H9 (cell line): ENCODE measurements at regions not wholly inside any gene's neighbourhood (a gene's known extent, or its start where the extent isn't known, plus 50 kb on each side); places are given as distances from the start of the nearest gene placed in this dataset.

Experiments
- DNase-seq: peaks from one replicate; pipeline ENCODE4 v3.0.0-alpha.2; 2017
- H2AFZ ChIP-seq: one replicate; pipeline ENCODE4 v1.6.1; 2013; ENCODE audit warnings: mild to moderate bottlenecking, low read length, control low read depth, moderate library complexity
- H2AK5ac ChIP-seq: 2 replicates; pipeline ENCODE4 v1.6.1; 2013; ENCODE audit warnings: low read length, control low read depth, mixed read lengths; ENCODE audit not compliant: insufficient read length
- H2BK120ac ChIP-seq: one replicate; pipeline ENCODE4 v1.6.1; 2013; ENCODE audit warnings: low read depth, mild to moderate bottlenecking, low read length, control low read depth, inconsistent platforms; ENCODE audit not compliant: poor library complexity, severe bottlenecking
- H2BK12ac ChIP-seq: 2 replicates; pipeline ENCODE4 v1.6.1; 2013; ENCODE audit warnings: low read length, control low read depth, mixed read lengths, low read depth; ENCODE audit not compliant: insufficient read length
- H2BK15ac ChIP-seq: 2 replicates; pipeline ENCODE4 v1.6.1; 2013; ENCODE audit warnings: low read depth, low read length, control low read depth
- H2BK20ac ChIP-seq: one replicate; pipeline ENCODE4 v1.6.1; 2013; ENCODE audit warnings: low read depth, mild to moderate bottlenecking, low read length, control low read depth, inconsistent platforms; ENCODE audit not compliant: poor library complexity, severe bottlenecking
- H2BK5ac ChIP-seq: 2 replicates; pipeline ENCODE4 v1.6.1; 2013; ENCODE audit warnings: low read length, control low read depth, mixed read lengths; ENCODE audit not compliant: insufficient read length
- H3K14ac ChIP-seq: 2 replicates; pipeline ENCODE4 v1.6.1; 2013; ENCODE audit warnings: low read length, control low read depth; ENCODE audit not compliant: insufficient read depth
- H3K18ac ChIP-seq: 2 replicates; pipeline ENCODE4 v1.6.1; 2013; ENCODE audit warnings: low read depth, mild to moderate bottlenecking, mixed read lengths, low read length, control low read depth; ENCODE audit not compliant: insufficient read length
- H3K23ac ChIP-seq: 2 replicates; pipeline ENCODE4 v1.6.1; 2013; ENCODE audit warnings: low read length, control low read depth, mixed read lengths, low read depth; ENCODE audit not compliant: insufficient read length
- H3K23me2 ChIP-seq: 2 replicates; pipeline ENCODE4 v1.6.1; 2013; ENCODE audit warnings: low read depth, mild to moderate bottlenecking, mixed read lengths, low read length, control low read depth; ENCODE audit not compliant: insufficient read length, poor library complexity, severe bottlenecking
- H3K27ac ChIP-seq: 2 replicates; pipeline ENCODE4 v1.5.1; 2013; ENCODE audit warnings: low read length, control low read depth, mixed read lengths, low read depth; ENCODE audit not compliant: insufficient read length
- H3K27me3 ChIP-seq: 2 replicates; pipeline ENCODE4 v1.6.1; 2013; ENCODE audit warnings: low read length, control low read depth, inconsistent platforms; ENCODE audit not compliant: insufficient read depth
- H3K4ac ChIP-seq: 2 replicates; pipeline ENCODE4 v1.6.1; 2013; ENCODE audit warnings: low read depth, mild to moderate bottlenecking, control low read depth, inconsistent platforms, low read length, moderate library complexity
- H3K4me1 ChIP-seq: 2 replicates; pipeline ENCODE4 v1.6.1; 2013; ENCODE audit warnings: low read length, control low read depth, inconsistent platforms; ENCODE audit not compliant: insufficient read depth
- H3K4me2 ChIP-seq: 2 replicates; pipeline ENCODE4 v1.6.1; 2013; ENCODE audit warnings: low read length, control low read depth, mixed read lengths; ENCODE audit not compliant: insufficient read length, insufficient read depth
- H3K56ac ChIP-seq: 2 replicates; pipeline ENCODE4 v1.6.1; 2013; ENCODE audit warnings: low read depth, mild to moderate bottlenecking, mixed read lengths, low read length, control low read depth; ENCODE audit not compliant: insufficient read length
- H3K79me1 ChIP-seq: 2 replicates; pipeline ENCODE4 v1.6.1; 2013; ENCODE audit warnings: low read depth, mild to moderate bottlenecking, moderate library complexity, low read length, control low read depth, inconsistent platforms; ENCODE audit not compliant: insufficient read depth, poor library complexity, severe bottlenecking
- H3K79me2 ChIP-seq: 2 replicates; pipeline ENCODE4 v1.6.1; 2013; ENCODE audit warnings: low read length, control low read depth, inconsistent platforms; ENCODE audit not compliant: insufficient read depth
- H3K9ac ChIP-seq: 2 replicates; pipeline ENCODE4 v1.6.1; 2013; ENCODE audit warnings: low read length, control low read depth, mixed read lengths; ENCODE audit not compliant: insufficient read length; ENCODE audit errors: extremely low read depth
- H3K9me3 ChIP-seq: one replicate; pipeline ENCODE4 v1.6.1; 2013; ENCODE audit warnings: low read depth, low read length, inconsistent platforms; ENCODE audit not compliant: control insufficient read depth
- H3T11ph ChIP-seq: one replicate; pipeline ENCODE4 v1.6.1; 2013; ENCODE audit warnings: mild to moderate bottlenecking, low read length, control low read depth, inconsistent platforms
- H4K20me1 ChIP-seq: one replicate; pipeline ENCODE4 v1.6.1; 2013; ENCODE audit not compliant: control insufficient read depth, insufficient read length, insufficient read depth
- H4K5ac ChIP-seq: 2 replicates; pipeline ENCODE4 v1.6.1; 2013; ENCODE audit warnings: low read depth, mild to moderate bottlenecking, mixed read lengths, low read length, control low read depth; ENCODE audit not compliant: insufficient read length
- H4K8ac ChIP-seq: replicated peaks from 2 replicates; pipeline ENCODE4 v1.6.1; 2013; ENCODE audit warnings: low read length, control low read depth, mixed read lengths, low read depth; ENCODE audit not compliant: insufficient read length
- H4K91ac ChIP-seq: 2 replicates; pipeline ENCODE4 v1.6.1; 2013; ENCODE audit warnings: low read depth, mild to moderate bottlenecking, moderate library complexity, mixed read lengths, low read length, control low read depth; ENCODE audit not compliant: insufficient read length
- H3K27ac Mint-ChIP-seq, 3 experiments: 2 replicates in 2 of 3; 3 replicates in 1 of 3; pipeline ENCODE4 v1.8.0; 2020 to 2021; ENCODE audit warnings: mixed read lengths in 3 of 3, mild to moderate bottlenecking in 1 of 3, moderate library complexity in 1 of 3
- H3K27me3 Mint-ChIP-seq: 2 replicates; pipeline ENCODE4 v1.8.0; 2021; ENCODE audit warnings: low read depth, mild to moderate bottlenecking, moderate library complexity, mixed read lengths
- H3K36me3 Mint-ChIP-seq, 3 experiments: 2 replicates in 2 of 3; 3 replicates in 1 of 3; pipeline ENCODE4 v1.8.0; 2020 to 2021; ENCODE audit warnings: low read depth in 3 of 3, mixed read lengths in 3 of 3; ENCODE audit not compliant: insufficient read depth in 1 of 3
- H3K4me1 Mint-ChIP-seq, 2 experiments: 2 replicates each; pipeline ENCODE4 v1.8.0; 2020; ENCODE audit warnings: mixed read lengths in 2 of 2
- H3K4me3 Mint-ChIP-seq, 2 experiments: 2 replicates in 1 of 2; 3 replicates in 1 of 2; pipeline ENCODE4 v1.8.0; 2020 to 2021; ENCODE audit warnings: mild to moderate bottlenecking in 2 of 2, mixed read lengths in 2 of 2, moderate library complexity in 1 of 2
- H3K9me3 Mint-ChIP-seq, 2 experiments: 2 replicates in 1 of 2; 3 replicates in 1 of 2; pipeline ENCODE4 v1.8.0; 2020; ENCODE audit warnings: mild to moderate bottlenecking in 2 of 2, mixed read lengths in 2 of 2, moderate library complexity in 1 of 2
- WGBS: extraction: QIAGEN DNeasy Blood & Tissue Kit; methylation state at CpG from one replicate; pipeline ENCODE4 v1.1.7; 2013; ENCODE audit warnings: missing lambda C conversion rate, low lambda C conversion rate, mixed read lengths; ENCODE audit not compliant: insufficient read length; ENCODE audit errors: extremely low coverage; 5-methylcytosine and 5-hydroxymethylcytosine counted together
- TF ChIP-seq, protein P1 (sequence below): fragments of 200-600 bp; sonication (generic); conservative IDR thresholded peaks from 3 replicates; pipeline ENCODE4 v1.8.0; 2021; ENCODE audit warnings: antibody characterized with exemption, mild to moderate bottlenecking

DNA sequence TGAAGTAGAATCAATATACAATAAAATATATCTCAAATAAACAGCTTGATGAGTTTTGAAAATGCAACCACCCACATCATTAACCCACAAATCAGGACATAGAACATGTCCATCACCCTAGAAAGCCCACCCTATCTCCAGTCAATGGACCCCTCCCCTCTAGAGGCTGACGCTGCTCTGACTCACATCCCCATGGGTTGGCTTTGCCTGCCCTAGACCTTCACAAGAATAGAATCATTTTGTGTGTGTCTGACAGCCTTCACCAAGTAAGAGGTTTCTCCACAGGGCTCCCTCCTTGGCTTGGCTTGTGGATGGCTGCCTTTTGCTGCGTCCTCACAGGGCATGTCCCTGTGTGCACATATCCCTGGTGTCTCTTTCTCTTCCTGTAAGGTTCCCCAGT is 250.2 kb upstream of the RTL1 start:
- TF ChIP-seq, protein P1, sequence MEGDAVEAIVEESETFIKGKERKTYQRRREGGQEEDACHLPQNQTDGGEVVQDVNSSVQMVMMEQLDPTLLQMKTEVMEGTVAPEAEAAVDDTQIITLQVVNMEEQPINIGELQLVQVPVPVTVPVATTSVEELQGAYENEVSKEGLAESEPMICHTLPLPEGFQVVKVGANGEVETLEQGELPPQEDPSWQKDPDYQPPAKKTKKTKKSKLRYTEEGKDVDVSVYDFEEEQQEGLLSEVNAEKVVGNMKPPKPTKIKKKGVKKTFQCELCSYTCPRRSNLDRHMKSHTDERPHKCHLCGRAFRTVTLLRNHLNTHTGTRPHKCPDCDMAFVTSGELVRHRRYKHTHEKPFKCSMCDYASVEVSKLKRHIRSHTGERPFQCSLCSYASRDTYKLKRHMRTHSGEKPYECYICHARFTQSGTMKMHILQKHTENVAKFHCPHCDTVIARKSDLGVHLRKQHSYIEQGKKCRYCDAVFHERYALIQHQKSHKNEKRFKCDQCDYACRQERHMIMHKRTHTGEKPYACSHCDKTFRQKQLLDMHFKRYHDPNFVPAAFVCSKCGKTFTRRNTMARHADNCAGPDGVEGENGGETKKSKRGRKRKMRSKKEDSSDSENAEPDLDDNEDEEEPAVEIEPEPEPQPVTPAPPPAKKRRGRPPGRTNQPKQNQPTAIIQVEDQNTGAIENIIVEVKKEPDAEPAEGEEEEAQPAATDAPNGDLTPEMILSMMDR, result no peak
- no CpG with 5 or more reads among the region's 2 CpGs for WGBS
- Mint-ChIP-seq H3K4me1 (peaks cover 11 to 29% of the 10 kb centered on the region in 2 experiments), H3K27me3 (no peaks in the 10 kb centered on the region; the same call in 1 of the 2 replicates), H3K9me3 (peaks cover 4 to 6% of the 10 kb centered on the region in 2 experiments; a peak in 4 of 5 replicates), H3K4me3 (no peak overlapping the region), H3K36me3 (peaks cover 0 to 4% (median 0%) of the 10 kb centered on the region in 3 experiments; a peak in 1 of 7 replicates), H3K27ac (no peak overlapping the region)
- Histone ChIP-seq H4K91ac (no peak overlapping the region), H2BK15ac (no peak overlapping the region), H4K5ac (no peak overlapping the region), H2BK120ac (no peak overlapping the region), H3K27ac (no peak overlapping the region), H3K56ac (no peak overlapping the region), H2BK5ac (no peak overlapping the region), H3K18ac (no peak overlapping the region), H3K4me2 (no peak overlapping the region), H3K79me2 (no peaks in the 10 kb centered on the region), H3K4me1 (no peaks in the 10 kb centered on the region), H3K9ac (no peak overlapping the region), H2AFZ (no peak overlapping the region), H3K23ac (no peak overlapping the region), H2BK20ac (no peak overlapping the region), H2AK5ac (no peak overlapping the region), H3K14ac (no peak overlapping the region), H3K27me3 (no peaks in the 10 kb centered on the region), H3T11ph (no peak overlapping the region), H3K4ac (no peak overlapping the region), H4K20me1 (peaks cover 2% of the 10 kb centered on the region), H3K79me1 (no peaks in the 10 kb centered on the region), H3K23me2 (no peaks in the 10 kb centered on the region), H2BK12ac (no peak overlapping the region), H3K9me3 (no peaks in the 10 kb centered on the region), H4K8ac (no peak overlapping the region)
- no peak for DNase-seq
